Ovary (tissue), 7 donors: ENCODE measurements at regions not wholly inside any gene's neighbourhood (a gene's known extent, or its start where the extent isn't known, plus 50 kb on each side); places are given as distances from the start of the nearest gene placed in this dataset.

Source experiments
- DNase-seq, 5 donors: peaks; one replicate each; pipeline ENCODE4 v3.0.0-alpha.2; 2019 to 2020
- H3K27ac ChIP-seq, 2 donors: fragments of 200-600 bp; one replicate each; pipeline versions ENCODE4 v1.5.1 to v1.8.0; 2019 to 2022
- H3K27me3 ChIP-seq: fragments of 200-600 bp; one replicate; pipeline ENCODE4 v1.8.0; 2022
- H3K36me3 ChIP-seq: fragments of 200-600 bp; sonication (generic); one replicate; pipeline ENCODE4 v1.5.1; 2019
- H3K4me1 ChIP-seq: one replicate; pipeline ENCODE4 v1.8.1; 2013; ENCODE audit warnings: mild to moderate bottlenecking, moderate library complexity; ENCODE audit not compliant: insufficient read depth
- H3K4me3 ChIP-seq: fragments of 200-600 bp; sonication (generic); one replicate; pipeline ENCODE4 v1.5.1; 2017
- H3K9me3 ChIP-seq, 2 donors: fragments of 200-600 bp in 1 of 2; sonication (generic) in 1 of 2; one replicate each; pipeline versions ENCODE4 v1.5.1 to v1.8.1; 2013 to 2019; ENCODE audit warnings: mild to moderate bottlenecking in 1 of 2, moderate library complexity in 1 of 2
- CTCF ChIP-seq, 3 donors: fragments of 450-650 bp in 2 of 3; fragments of 200-600 bp in 1 of 3; IDR thresholded peaks; one replicate each; pipeline versions ENCODE4 v1.5.1 to v1.8.0; 2016 to 2022; ENCODE audit warnings: antibody characterized with exemption in 3 of 3, mild to moderate bottlenecking in 1 of 3
- EP300 ChIP-seq: sonication (generic); formaldehyde crosslinking; IDR thresholded peaks from one replicate; pipeline ENCODE4 v1.6.1; 2017; ENCODE audit warnings: antibody characterized with exemption
- POLR2A ChIP-seq: fragments of 450-650 bp; IDR thresholded peaks from one replicate; pipeline ENCODE4 v1.6.1; 2017; ENCODE audit warnings: antibody characterized with exemption, mild to moderate bottlenecking, moderate library complexity
- WGBS, 3 donors: extraction: QIAGEN DNeasy Blood & Tissue Kit in 1 of 3; methylation state at CpG; one replicate each; pipeline versions ENCODE4 v1.1.5 to v1.1.7; 2013 to 2017; 5-methylcytosine and 5-hydroxymethylcytosine counted together
- intact Hi-C, 4 donors: fragments of 100-400 bp; cut with DNase I; formaldehyde crosslinking; loops; one replicate each; pipeline versions ENCODE4 v1.11.0 to v1.15.1; 2022 to 2023
- donor health status: DM: no; HTN: no; CAD: no; lungs with moderate emphysema.
- donor health status: DM: no; HTN: no; CAD: no.
- donor health status: Bipolar disorder and iron deficiency.
- donor health status: DM: no; HTN: no; CAD: no.
- donor health status: DM: yes; HTN: yes; CAD: no.

GRCh38 chr3:24945563-24945962 is 450.9 kb upstream of the THRB start:
- no peaks in the 10 kb centered on the region for H3K4me1 ChIP-seq
- no peak for TF ChIP-seq EP300
- TF ChIP-seq CTCF (IDR thresholded peaks at IDR 0.05), result no peak
- TF ChIP-seq POLR2A, result no peak

GRCh38 chr3:24947103-24947502 is 452.5 kb upstream of the THRB start:
- TF ChIP-seq EP300, result no peak
- TF ChIP-seq CTCF (IDR thresholded peaks at IDR 0.05), result no peak
- TF ChIP-seq POLR2A, result no peak
- no peak overlapping the region for H3K27ac ChIP-seq
- H3K4me3 ChIP-seq, result no peak overlapping the region
- intact Hi-C loops, result no loop called here
- no peak for DNase-seq
- 76 to 85% (median 83%) methylated on average over 4 of the region's 4 CpGs for WGBS, 3 donors
- no peaks in the 10 kb centered on the region for H3K27me3 ChIP-seq
- H3K36me3 ChIP-seq, result no peaks in the 10 kb centered on the region
- no peaks in the 10 kb centered on the region for H3K4me1 ChIP-seq
- no peaks in the 10 kb centered on the region for H3K9me3 ChIP-seq

More at GRCh38 chr3:24945563-24945962, 450.9 kb upstream of the THRB start:
- H3K27me3 ChIP-seq, result no peaks in the 10 kb centered on the region
- intact Hi-C loops, result no loop called here
- WGBS, 3 donors, result 5 to 23% (median 16%) methylated on average over 2 of the region's 2 CpGs
- no peak overlapping the region for H3K27ac ChIP-seq
- H3K4me3 ChIP-seq, result no peak overlapping the region
- H3K36me3 ChIP-seq, result no peaks in the 10 kb centered on the region
- no peak for DNase-seq
- H3K9me3 ChIP-seq, result no peaks in the 10 kb centered on the region

- intact Hi-C loops, result loop anchor here in 1 of 4 donors (10.0 kb wide), 1 partner anchor 644 kb away; no protein-coding TSS in a partner anchor
- Histone ChIP-seq H3K27me3 (no peaks in the 10 kb centered on the region), H3K4me3 (no peak overlapping the region), H3K4me1 (no peaks in the 10 kb centered on the region), H3K9me3 (no peaks in the 10 kb centered on the region), H3K36me3 (no peaks in the 10 kb centered on the region), H3K27ac (no peak overlapping the region)
- TF ChIP-seq CTCF (IDR thresholded peaks at IDR 0.05) (no peak), POLR2A (no peak), EP300 (no peak)
- 92 to 94% (median 93%) methylated on average over 4 of the region's 4 CpGs for WGBS, 3 donors
- DNase-seq, result no peak
These were observed 456.5 kb upstream of the THRB start for GRCh38 chr3:24951180-24951579.

- no peak for DNase-seq
- TF ChIP-seq CTCF (IDR thresholded peaks at IDR 0.05), result no peak
- TF ChIP-seq POLR2A, result no peak
- TF ChIP-seq EP300, result no peak
- Histone ChIP-seq H3K4me1 (no peaks in the 10 kb centered on the region), H3K27me3 (no peaks in the 10 kb centered on the region), H3K27ac (no peak overlapping the region), H3K4me3 (no peak overlapping the region), H3K36me3 (no peaks in the 10 kb centered on the region), H3K9me3 (no peaks in the 10 kb centered on the region)
- 70 to 82% (median 75%) methylated on average over 6 of the region's 6 CpGs for WGBS, 3 donors
- intact Hi-C loops, result loop anchor here in 1 of 4 donors (10.0 kb wide), 1 partner anchor 642 kb away; no protein-coding TSS in a partner anchor
These were observed 457.7 kb upstream of the THRB start for GRCh38 chr3:24952388-24952787.
